GM18870 (cell line): ENCODE measurements at regions not wholly inside any gene's neighbourhood (a gene's known extent, or its start where the extent isn't known, plus 50 kb on each side); places are given as distances from the start of the nearest gene placed in this dataset.

Source experiments
- ATAC-seq: cut with Tn5 transposase; IDR thresholded peaks from one replicate; pipeline ENCODE4 v1.9.1; 2021; ENCODE audit warnings: moderate library complexity; ENCODE audit not compliant: unreplicated experiment

GRCh38 chr1:199383793-199384192, 643.7 kb upstream of the NR5A2 start:
- ATAC-seq = no peak

GRCh38 chr1:199394856-199395255, 632.7 kb upstream of the NR5A2 start:
- no peak for ATAC-seq

GRCh38 chr1:199396456-199396855, 631.1 kb upstream of the NR5A2 start:
- no peak for ATAC-seq

GRCh38 chr1:199399996-199400724, 627.4 kb upstream of the NR5A2 start:
- ATAC-seq = peak; percentile 88

GRCh38 chr1:199403531-199404116, 623.9 kb upstream of the NR5A2 start:
- ATAC-seq = no peak

GRCh38 chr1:199404191-199404590, 623.3 kb upstream of the NR5A2 start:
- ATAC-seq = no peak

GRCh38 chr1:199404976-199405375, 622.5 kb upstream of the NR5A2 start:
- no peak for ATAC-seq

- ATAC-seq = no peak
Observed at GRCh38 chr1:199405634-199406196, 621.8 kb upstream of the NR5A2 start.

- no peak for ATAC-seq
Observed at GRCh38 chr1:199410462-199410861, 617.0 kb upstream of the NR5A2 start.

- no peak for ATAC-seq
Observed at GRCh38 chr1:199411506-199411905, 616.0 kb upstream of the NR5A2 start.

GRCh38 chr1:199422206-199422605, 605.3 kb upstream of the NR5A2 start:
- ATAC-seq = no peak

GRCh38 chr1:199447906-199448305, 579.6 kb upstream of the NR5A2 start:
- ATAC-seq = no peak

GRCh38 chr1:199448646-199449045, 578.9 kb upstream of the NR5A2 start:
- no peak for ATAC-seq

- ATAC-seq = no peak
Observed at GRCh38 chr1:199449221-199449620, 578.3 kb upstream of the NR5A2 start.

- ATAC-seq = no peak
Observed at GRCh38 chr1:199449681-199450080, 577.8 kb upstream of the NR5A2 start.

- ATAC-seq = no peak
Observed at GRCh38 chr1:199452627-199453026, 574.9 kb upstream of the NR5A2 start.

- no peak for ATAC-seq
Observed at GRCh38 chr1:199453723-199454122, 573.8 kb upstream of the NR5A2 start.

- ATAC-seq = no peak
Observed at GRCh38 chr1:199460933-199461332, 566.6 kb upstream of the NR5A2 start.

GRCh38 chr1:199463521-199464127, 563.9 kb upstream of the NR5A2 start:
- peak; percentile 80 for ATAC-seq

GRCh38 chr1:199466961-199467360, 560.5 kb upstream of the NR5A2 start:
- no peak for ATAC-seq

GRCh38 chr1:199472018-199472417, 555.5 kb upstream of the NR5A2 start:
- ATAC-seq = no peak

- no peak for ATAC-seq
Observed at GRCh38 chr1:199472978-199473377, 554.5 kb upstream of the NR5A2 start.
